HG03565 (cell line): ENCODE measurements at regions not wholly inside any gene's neighbourhood (a gene's known extent, or its start where the extent isn't known, plus 50 kb on each side); places are given as distances from the start of the nearest gene placed in this dataset.

Experiments
- ATAC-seq: cut with Tn5 transposase; IDR thresholded peaks from one replicate; pipeline ENCODE4 v1.9.1; 2021; ENCODE audit warnings: mild to moderate bottlenecking, moderate library complexity; ENCODE audit not compliant: unreplicated experiment

DNA sequence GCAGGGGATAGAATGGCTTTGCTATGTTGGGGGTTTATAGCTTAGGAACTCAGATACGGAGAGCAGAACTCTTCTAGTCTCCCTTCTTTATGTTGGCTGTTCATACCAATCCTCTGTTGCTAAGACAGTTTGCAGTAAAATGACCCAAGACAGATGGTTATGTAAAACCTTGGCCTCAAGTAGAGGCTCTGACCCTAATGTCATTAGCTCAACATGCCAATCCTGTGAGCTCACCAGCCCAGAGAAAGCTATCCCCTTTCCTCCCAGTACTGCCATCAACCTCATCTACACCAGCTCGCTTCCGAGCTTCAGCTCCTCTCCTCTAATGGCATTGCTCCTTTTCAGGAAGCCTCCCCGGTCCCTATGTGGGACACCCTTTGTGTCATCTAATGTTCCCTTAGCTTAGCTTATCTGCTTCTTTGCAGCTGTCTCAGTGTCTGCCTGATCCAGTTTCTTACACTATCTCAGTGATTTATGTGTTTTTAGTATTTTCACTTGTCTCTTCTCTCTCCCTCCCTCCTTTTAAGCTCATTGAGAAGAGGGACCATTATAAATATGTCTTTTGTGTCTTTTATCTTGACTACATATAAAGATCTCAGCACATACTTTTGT lies 281.3 kb upstream of the CLINT1 start:
- ATAC-seq = no peak

DNA sequence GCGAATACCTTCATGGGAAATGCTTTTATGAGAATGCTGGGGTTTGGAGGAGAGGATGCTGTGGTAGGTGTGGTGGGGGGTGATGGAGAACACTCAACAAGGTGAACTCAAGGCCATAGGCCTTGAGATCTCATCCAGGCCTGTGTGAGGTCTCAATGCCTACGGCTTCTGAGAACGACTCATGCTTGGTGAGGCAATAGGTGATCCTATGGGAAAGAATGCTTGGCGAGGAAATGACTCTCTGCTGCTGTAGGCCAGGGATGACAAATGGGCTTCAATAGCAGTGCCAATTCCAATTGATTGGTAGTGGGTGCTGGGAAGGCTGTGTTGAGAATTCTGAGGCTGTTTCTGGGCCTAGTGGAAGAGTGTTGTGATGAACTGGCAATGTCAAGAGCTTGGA lies 280.2 kb upstream of the CLINT1 start:
- ATAC-seq = no peak

DNA sequence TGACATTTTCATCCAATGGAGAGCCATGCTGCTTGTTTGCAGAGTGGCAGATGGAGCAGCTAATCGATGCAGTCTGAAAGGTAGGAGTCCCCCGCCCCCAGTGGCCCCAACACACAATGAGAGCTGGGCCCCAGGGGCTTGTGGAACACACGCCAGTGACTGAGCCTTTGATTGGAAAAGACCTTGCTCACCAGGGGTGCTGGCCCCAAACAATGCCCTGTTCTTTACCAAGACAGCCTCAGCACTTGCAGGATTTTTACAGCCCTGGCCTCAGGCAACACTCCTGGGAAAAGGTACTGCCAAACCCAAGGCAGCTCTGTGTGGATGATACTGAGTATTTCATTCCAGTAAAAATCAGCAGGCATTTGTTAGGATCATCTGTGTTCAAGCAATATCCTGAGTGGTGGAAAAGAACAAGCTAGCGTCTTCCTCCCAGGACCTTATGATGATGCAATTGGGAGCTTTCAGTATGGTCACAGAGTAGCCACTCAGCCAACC lies 276.8 kb upstream of the CLINT1 start:
- ATAC-seq = no peak

DNA sequence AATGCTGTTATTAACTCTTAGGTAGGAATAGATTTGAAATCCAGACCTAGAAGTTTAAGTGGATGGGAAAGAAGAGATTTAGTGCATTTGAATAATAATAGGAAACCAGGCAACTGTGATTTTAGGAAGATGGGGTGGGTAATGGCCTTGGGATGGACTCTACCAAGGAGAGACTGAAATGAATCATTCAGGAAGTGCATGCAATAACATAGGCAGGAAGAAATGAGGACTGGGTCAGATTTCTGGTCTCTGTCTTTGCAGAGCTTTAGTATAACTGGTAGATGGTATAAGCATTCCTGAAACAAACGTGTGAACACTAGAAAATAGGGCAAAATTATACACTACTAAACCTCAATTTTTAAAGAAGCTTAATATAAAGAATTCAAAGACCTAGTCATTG lies 274.4 kb upstream of the CLINT1 start:
- ATAC-seq = no peak

DNA sequence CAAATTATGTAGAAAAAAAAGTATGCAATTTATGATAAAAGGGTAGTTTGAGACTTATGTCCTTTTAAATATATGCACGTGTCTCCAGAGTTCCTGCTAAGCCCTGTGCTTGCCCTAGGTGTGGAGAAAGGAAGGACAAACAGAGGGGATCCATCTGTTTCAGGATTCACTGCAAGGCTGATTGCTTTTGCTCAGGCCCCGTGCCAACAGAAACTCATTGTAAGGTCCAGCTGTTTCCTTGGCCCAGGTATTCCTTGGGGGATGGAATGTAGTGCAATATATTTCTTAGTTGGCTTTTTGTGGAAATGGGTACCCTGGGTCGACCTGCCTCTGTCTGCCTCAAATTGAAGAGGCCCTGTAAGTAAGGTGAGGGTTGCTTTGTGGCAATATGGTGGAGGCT lies 268.6 kb upstream of the CLINT1 start:
- no peak for ATAC-seq

DNA sequence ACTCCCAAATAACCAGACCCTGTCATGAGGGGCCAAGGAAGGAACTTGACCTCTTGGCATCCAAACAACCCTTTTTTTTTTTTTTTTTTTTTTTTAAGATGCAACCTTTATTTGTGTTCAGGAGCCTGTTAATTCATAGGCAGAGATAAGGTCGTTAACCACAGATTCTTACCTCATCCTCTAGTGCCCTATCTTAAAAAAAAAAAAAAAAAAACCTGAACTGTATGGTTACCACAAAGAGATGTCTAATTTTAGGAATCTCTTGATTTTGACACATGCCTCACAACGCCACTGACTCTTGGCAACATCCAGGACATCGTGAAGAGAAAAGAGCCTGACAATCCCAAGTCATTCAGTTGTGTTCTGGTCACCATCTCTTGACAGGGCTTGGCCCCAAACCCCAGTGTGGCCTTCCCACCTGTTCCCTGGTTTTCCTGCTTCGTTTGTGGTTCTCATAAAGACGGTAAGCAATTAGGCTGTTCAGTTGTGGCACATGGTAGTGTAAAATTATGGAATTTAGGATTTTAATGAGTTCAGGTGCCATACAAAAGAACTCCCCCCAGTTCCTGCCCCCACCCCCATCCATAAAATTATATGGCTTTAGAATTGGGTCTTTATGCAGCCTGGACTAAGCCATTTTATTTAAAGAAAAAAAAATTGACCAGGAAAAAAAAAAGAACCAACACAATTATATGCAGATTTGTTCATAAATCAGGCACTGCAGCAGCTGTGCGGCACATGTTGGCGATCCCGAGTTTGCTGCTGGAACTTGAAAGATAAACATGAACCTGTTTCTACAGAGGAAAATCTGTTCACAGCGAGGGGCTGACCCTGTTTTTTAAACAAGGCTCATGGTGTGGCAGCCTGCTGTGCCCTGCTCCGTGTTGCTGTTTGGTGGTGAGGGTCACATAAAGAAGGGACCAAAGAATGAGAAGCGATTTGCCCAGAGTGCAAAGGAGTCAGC lies 267.8 kb upstream of the CLINT1 start:
- no peak for ATAC-seq

DNA sequence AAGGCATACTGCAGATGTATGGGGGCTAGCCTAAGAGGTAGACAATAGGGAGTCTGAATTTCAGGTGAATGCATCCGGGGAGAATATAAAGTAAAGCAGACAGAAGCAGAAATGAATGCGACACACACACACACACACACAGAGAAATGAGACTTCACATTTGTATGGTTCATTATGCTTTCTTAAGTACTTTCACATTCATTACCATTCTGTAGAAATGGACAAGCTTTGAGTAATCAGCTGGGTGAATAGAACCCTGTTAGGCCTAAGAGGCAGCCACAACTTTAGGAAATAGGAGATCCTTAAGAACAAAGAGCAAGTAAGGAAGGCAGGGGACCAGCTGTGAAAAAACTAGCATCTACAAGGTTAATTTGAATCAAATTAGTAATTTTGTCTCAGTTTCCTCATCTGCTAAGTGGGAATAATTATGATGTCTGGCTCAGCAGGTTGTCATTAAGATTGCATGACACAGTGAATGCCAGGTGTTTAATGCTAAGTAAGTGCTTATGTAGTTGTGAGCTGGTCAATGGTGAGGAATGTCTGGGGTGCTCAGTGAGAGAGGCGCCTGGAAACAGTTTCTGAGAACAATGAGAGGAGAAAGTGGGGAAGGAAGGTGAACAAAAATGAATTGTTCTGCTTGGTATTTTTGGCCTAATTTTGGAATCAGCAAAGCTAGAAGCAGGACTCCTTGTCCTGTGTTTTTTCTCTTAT lies 265.8 kb upstream of the CLINT1 start:
- no peak for ATAC-seq

DNA sequence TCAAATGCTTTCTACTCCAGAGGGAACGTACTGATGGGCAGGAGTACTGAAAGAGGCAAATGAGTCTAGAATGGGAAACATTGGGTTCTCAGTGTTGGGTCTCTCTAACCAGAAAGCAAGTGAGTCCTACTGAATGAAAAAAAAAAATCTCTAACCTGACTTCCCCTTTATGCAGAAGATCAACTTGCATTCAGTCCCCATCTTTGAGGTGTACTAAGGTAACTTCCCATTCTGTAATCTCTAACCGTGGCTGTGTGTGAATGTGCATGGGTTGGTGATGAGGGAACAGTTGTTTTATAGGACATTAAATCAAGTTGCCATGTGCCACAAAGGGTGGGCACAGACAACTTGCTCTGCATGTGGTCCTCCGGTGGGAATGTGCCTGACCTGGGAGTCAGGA lies 264.6 kb upstream of the CLINT1 start:
- ATAC-seq = no peak

DNA sequence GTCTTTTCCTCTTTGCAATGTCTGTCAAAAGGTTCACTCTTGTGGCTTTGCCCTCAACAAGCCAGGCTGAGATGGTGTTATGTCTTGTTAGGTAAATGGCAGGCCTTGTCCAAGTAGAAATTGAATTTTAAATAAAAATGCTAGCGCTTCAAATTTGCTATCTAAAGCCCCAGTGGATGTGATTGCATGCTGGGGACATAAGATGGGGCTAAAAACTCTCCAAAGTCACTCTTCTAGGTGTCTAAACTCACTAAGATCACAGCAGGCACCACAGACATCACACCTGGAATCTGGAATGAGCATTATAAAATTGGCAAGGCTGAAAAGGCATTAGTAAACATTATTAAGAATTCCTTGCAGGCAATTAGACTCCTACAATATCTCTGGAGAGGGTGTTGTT lies 262.7 kb upstream of the CLINT1 start:
- ATAC-seq = no peak

DNA sequence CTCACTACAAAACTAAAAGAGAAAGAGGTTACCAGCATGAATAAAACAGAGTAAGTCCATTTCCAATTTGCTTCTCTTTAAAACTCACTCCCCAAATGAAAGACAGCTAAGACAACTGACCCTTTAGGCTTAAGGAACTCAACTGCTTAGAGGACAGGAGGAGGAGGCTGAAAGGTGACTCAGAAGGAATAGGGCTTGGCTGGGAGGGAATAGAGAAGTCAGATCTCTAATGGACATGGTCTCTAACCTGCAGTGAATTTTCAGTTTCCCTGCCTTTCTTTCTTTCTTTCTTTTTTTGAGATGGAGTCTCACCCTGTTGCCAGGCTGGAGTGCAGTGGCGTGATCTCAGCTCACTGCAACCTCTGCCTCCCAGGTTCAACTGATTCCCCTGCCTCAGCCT lies 261.8 kb upstream of the CLINT1 start:
- no peak for ATAC-seq

DNA sequence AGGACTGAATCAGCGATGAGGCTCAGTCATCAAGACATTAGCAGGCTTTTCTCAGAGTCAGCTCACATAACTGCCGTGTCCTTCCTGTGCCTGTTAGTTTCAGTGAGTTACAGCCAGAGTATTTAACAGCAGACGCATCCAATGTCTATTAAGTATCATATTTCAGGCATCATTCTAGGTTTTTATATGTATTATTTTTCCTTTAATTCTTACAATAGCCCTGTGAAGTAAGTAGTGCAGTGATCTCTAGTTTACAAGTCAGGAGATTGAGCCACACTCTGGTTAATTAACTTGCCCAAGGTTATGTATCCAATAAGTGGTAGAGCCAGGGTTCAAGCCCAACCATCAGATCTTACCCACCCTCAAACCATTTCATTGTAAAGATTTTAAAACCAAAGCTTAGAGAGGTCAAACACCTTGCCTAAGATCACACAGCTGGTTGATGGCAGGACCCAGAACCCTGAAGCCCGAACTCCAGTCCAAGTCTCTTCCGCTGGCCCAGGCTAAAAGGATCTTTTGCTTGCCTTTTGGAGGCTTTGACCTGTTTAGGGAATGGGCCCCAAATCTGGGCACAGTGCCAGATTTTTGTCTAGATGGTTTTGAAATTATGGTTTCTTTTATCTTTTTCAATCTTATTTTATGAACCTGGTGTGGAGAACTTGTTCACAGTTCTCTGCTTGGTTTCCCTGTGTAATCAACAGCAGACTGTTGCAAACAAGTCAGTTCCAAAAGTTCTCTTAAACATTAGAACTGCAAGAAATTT lies 261.2 kb upstream of the CLINT1 start:
- no peak for ATAC-seq

DNA sequence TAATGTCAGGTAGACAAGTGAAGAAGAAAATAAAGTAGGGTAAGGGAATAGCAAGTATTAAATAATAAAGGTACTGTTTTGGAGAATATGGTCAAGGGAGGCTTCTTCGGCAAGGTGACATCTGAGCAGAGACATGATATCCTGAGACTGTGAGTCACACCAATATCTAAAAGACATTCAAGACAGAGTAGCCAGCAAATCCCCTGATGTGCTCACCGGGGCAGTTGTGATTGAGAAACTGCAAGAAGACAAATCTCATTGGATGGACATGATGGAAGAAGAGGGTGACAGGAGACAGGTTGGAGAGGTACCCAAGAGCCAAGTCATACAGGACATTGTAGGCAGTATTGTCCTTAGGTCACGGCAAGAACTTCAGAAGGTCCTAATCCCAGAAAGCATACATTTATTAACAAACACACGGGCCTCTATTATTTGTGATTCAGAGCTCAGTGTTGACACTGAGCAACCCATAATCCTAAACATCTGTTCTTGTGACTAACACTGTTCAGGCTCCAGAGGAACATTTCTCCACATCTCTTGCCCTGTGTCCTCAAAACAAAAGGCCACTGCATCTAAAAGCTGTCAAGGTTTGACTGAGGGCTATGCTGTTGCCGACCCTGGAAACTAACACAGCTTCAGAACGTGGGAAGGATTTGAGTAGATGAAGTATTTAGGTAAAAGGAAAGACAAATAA lies 258.7 kb upstream of the CLINT1 start:
- no peak for ATAC-seq

DNA sequence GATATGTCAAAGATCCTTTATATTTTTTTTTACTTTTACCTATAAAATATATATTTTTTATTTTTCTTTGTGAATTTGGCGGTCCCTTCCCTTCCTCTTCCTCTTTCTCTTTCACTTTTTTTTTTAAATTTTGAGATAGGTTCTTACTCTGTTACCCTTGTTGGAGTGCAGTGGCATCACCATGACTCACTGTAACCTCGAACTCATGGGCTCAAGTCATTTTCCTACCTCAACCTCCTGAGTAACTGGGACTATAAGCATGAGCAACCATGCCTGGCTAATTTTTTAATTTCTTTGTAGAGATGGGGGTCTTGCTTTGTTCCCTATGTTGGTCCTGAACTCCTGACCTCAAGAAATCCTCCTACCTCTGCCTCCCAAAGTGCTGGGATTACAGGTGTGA lies 258.0 kb upstream of the CLINT1 start:
- ATAC-seq = no peak

DNA sequence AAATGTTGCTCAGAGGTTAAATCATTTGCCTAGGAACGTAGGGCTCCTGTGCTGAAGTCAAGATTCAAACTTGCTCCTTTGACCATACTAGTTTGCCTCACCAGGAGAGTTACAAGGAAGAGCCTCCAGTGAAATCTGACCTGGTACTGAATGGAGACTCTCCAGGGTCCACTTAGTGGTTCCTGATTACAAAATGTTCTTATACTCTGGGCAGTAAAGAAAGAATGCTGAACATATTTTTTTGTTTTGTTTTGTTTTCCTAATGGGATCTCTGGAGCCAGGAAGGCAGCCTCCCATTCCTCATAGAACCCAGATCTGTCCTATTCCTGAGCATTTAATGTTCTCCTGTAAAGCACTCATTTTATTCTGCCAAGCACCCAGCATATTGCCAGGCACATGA lies 256.5 kb upstream of the CLINT1 start:
- ATAC-seq = no peak

DNA sequence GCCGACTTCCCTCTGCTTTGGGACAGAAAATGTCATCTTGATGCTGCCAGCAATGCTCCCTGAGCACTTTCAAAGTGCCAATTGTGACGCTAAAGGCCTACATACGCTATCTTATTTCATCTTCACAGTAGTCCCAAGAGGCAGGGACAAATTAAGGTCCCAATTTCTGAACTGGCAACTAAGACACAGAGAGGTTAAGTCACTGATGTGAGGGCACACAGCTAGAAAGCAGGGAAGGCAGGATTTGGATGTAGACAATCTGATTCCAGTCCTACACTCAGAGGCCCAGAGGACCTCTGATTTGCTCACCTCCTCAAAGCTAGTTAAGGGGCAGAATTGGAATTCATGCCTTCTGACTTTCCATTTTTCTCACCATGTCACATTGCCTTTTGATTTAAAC lies 249.2 kb upstream of the CLINT1 start:
- ATAC-seq = no peak

DNA sequence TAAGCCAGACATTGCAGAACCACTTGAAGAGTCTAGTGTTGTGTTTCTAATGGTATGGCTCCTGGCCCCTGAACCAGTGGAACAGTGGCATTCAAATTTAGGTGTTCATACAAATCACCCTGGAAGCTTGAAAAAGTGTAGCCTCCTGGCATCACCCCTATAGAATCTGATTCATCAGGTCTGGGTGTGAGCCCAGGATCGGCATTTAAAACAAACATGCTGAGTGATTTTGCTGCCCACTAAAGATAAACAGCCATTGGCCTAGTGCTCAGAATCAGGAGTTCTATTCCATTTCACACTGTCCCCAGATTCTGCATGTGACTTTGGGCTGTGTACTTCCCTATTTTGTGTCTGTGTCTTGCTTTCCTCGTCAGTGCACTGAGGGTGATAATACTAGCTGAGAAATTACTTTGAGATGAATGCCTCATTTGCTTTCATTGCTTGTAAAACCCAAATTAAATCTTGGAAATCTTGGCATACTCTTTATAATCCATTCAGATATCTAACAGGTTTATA lies 241.5 kb upstream of the CLINT1 start:
- ATAC-seq = no peak

DNA sequence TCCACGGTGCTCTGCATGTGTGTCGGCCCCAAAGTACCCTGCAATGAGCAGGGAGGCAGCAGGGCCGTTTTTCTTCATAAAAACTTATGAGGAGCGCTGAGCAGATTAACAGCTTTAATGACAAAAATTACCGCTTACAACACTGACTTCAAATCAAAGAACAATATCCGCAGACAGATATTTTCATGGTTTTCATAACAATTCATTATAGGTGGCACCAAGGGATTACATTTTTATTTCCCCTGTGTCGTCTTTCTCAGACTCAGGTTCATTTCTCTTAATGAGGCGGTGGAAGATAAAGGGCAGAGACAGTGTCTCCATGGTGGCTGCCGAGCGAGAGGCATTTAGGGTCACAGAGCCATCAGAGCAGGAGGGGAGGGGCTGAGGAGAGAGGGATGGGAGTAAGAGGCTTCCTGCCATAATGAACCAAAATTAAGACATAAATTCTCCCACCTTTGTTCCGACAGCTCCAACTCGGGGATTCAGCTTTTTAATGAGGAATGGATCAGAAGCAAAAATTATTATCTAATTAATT lies 240.7 kb upstream of the CLINT1 start:
- no peak for ATAC-seq

DNA sequence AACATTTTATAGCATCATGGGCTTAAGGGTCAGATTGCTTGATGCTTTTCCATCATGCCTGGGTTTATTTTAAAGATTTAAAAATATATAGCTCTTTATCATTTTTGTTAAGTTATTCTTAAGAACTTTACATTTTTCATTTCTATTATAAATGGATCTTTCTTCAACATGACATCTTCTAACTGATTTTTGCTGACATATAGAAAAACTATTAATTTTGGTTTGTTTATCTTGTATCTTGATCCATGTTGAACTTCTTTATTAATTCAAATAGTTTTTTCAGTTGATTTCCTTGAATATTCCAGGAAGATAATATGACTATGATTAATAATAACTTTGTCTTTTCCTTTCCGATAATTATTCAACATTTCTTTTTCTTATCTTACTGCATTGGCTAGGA lies 237.9 kb upstream of the CLINT1 start:
- ATAC-seq = no peak

DNA sequence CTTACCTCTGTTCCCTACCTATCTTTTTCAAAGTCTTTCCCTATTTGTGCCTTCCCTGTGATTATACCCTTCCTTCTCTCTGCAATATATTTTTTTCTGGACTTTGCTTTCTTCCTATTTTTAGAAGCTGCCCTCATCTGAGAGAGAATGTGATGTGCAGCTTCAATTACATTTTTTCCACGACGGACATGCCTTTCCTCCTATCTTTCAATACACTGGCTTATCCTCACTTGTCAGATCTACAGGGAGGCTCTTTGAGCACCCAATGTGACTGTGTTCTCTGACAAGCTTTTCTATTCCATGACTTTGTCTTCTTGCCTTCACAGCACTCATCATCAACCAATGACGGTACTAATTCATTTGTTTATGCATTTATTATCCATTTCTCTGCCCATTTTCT lies 227.9 kb upstream of the CLINT1 start:
- no peak for ATAC-seq

DNA sequence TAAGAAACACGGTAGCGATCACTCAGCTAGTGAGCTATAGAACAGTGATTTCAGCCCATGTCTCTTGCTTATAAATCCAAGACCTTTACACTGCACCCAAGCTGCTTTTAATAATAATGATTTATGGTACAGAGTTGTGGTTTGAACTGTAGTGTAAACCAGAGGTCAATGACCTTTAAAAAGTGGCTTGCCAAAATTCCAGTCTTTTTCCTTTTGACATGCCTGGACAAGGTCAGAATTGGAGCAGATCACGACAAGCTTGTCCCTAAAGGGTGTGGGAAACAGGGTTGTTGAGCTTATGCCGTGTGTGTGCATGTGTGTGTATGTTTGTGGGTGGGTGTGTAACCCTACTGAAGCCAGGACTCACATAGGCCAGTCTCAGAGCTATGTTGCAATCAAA lies 225.3 kb upstream of the CLINT1 start:
- ATAC-seq = no peak
